Endometrium (tissue), 2 donors: ENCODE measurements at regions not wholly inside any gene's neighbourhood (a gene's known extent, or its start where the extent isn't known, plus 50 kb on each side); places are given as distances from the start of the nearest gene placed in this dataset.

Source experiments
- FAIRE-seq: peaks from 2 replicates; lab custom pipeline; 2012; peaks lifted over from hg19 to GRCh38; lab: Jason Lieb, UNC
- donor health status: control.
- donor health status: control.

DNA sequence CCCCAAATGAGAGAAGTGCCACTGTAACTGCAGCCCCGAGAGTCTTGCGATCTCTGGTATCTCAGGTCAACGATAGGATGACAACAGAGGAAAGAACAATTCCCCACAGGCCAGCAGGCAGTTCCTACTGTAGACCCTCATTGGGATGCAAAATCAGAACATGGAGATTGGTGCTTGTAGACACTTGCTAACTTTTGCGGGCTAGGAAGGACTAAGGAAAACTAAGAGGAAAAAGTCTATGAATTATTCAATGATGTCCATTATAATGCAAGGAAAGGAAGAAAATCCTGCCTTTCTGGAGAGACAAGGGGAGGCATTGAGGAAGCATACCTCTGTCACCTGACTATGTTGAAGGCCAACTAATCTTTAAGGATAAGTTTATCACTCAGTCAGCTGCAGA, 51.9 kb upstream of the CWC22 start:
- no peak for FAIRE-seq

DNA sequence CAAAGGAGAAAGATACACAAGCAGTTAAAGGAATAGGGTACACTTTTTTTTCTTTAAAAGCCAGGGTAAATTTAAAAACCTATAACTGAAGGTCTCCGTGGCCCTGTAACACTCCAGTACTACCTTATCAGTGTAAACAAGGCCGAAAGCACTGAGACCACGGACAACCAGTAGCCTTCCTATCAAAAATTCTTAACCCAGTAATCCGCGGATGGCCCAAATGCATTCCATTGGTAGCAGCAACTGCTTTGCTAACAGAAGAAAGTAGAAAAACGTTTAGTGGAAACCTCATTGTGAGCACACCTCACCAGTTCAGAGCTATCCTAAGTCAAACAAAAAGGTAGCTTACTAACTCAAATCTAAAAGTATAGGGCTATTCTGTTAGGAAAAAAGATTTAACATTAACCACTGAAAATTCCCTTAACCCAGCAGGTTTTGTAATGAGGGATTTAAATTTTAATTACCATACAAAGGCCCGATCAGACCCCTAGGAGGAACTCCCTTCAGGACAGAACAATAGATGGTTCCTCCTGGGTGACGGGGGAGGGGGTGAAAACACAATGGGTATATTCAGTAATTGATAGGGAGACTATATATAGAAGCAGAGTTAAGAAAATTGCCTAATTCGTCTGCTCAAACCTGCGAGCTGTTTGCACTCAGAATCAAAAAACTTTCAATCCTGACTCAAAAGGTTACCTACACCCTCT, 50.8 kb upstream of the CWC22 start:
- FAIRE-seq, result no peak
